ENCODE measurements at regions not wholly inside any gene's neighbourhood (a gene's known extent, or its start where the extent isn't known, plus 50 kb on each side); places are given as distances from the start of the nearest gene placed in this dataset.

DNA sequence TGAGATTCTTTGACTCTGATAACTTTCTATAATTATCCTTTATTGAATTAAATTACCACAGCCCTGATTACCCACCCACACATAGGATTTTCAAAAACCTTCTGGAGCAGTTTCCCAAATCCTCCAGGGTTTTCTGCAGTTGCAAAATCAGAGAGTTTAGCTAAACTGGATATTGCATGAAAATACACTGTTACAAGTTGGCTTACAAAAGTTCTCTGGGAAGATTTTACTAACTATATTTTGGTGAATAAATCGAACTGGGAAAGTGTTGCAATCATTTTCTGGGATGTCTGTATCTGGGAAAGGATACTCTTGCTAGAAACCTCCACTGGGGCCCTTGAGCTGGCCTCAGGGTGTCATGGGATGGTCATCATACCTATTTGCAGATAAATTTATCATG, 97.6 kb upstream of the STMND1 start:
- TF ChIP-seq YBX1 (IDR thresholded peaks at IDR 0.05) (no peak), RAD51 (IDR thresholded peaks at IDR 0.05; ENCODE audit: borderline replicate concordance, low read depth) (no peak), ZC3H11A (IDR thresholded peaks at IDR 0.05; ENCODE audit: low read depth, low read length) (no peak), ATF7 (IDR thresholded peaks at IDR 0.05) (no peak), CEBPG (CRISPR knock-in tag; IDR thresholded peaks at IDR 0.05) (no peak), CEBPG (tag; conservative IDR thresholded peaks at IDR 0.05 in 1 of 2, IDR thresholded peaks at IDR 0.05 in 1 of 2) (no peak), IFI16 (CRISPR knock-in tag; IDR thresholded peaks at IDR 0.05) (no peak), RFX1 (IDR thresholded peaks at IDR 0.05) (no peak), ATF3 (IDR thresholded peaks at IDR 0.05) (no peak), ATF3 (CRISPR knock-in tag; conservative IDR thresholded peaks at IDR 0.05) (no peak), ZNF57 (CRISPR knock-in tag; IDR thresholded peaks at IDR 0.05) (no peak), ZNF655 (CRISPR knock-in tag; IDR thresholded peaks at IDR 0.05) (no peak), EHMT2 (IDR thresholded peaks at IDR 0.05) (no peak), TAF1 (IDR thresholded peaks at IDR 0.05; ENCODE audit: control insufficient read depth, extremely low read depth, insufficient read depth, low read length, severe bottlenecking) (no peak), CTCF (IDR thresholded peaks at IDR 0.05 in 2 of 3, conservative IDR thresholded peaks at IDR 0.05 in 1 of 3; ENCODE audit: insufficient read depth in 2 of 3, low read depth in 1 of 3, low read length in 3 of 3) (no peak)

All from K562 (cell line).